GM21737 (cell line): ENCODE measurements at regions not wholly inside any gene's neighbourhood (a gene's known extent, or its start where the extent isn't known, plus 50 kb on each side); places are given as distances from the start of the nearest gene placed in this dataset.
"Not testable (repeated sequence)": the region's sequence is repeated elsewhere in the genome, so short reads cannot be mapped to it uniquely, and the experiment has no call there.

ENCODE experiments used
- ATAC-seq: cut with Tn5 transposase; IDR thresholded peaks from one replicate; pipeline ENCODE4 v1.9.1; 2021; ENCODE audit warnings: mild to moderate bottlenecking, moderate library complexity; ENCODE audit not compliant: unreplicated experiment

DNA sequence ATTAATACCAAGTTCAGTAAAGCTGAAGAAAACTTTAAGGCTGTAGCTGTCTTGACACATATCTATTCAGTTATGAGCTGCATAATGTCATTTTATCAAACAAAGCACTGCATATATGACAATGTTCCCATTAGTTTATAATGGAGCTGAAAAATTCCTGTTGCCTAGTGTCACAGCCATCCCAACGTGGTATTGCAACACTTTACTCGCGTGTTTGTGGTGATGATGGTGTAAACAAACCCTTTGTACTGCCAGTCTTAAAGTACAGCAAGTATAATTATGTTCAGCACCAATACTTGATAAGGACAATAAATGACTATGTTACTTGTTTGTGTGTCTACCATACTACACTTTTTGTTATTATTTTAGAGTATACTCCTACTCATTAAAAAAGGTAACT is 1415.6 kb upstream of the PCDH7 start:
- ATAC-seq: no peak

DNA sequence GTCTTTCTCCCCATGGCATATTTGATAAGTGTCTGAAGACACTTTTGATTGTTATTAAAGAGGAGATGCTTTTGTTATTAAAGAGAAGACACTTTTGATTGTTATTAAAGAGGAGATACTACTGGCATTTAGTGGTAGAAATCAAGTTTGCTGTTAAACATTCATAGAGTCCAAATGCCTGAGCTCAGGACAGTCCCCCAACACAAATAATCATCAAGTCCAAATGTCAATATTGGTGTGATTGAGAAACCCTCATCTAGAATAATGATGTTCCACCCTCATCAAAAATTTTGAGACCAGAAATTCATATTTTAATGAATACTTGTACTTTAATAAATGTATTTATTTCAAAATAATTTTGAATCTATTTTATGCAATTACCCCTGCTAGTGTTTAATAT is 1412.9 kb upstream of the PCDH7 start:
- no peak for ATAC-seq

DNA sequence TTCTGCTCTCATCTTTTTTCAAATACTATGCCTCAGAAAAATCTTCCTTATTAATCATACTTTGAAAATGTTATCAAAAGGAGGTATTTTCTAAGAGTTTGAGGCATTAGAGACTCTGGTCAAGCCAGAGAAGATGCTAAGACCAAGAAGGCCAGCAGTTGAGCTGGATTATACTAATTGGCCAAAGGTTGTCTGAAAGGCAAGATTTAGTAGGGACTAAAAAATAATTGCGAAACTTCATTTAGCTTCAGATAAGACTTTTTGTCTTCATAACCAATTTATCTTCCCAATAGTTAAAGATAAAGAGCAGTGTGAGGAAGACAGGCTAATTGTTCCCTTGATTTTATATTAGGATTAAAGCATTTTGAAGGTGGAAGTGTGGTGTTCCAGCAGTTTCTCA is 1412.4 kb upstream of the PCDH7 start:
- no peak for ATAC-seq

DNA sequence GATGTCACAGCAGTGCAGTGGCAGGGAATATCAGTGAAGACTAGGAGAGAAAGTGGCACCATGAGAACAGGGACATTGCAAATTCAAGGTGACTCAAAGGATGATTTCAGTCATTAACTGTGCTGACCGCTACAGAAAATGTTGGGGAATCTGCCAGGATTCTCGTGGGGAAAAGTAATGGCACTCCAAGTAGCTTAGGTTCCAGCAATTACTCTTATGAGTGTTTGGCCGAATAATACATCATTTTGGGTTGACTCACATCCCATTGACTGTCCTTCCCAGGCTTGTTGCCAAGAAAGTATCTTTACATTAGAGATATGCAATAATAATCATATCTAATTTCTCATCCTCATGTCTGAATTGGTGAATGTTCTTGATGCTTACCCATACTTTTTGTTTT is 1411.1 kb upstream of the PCDH7 start:
- ATAC-seq: no peak

DNA sequence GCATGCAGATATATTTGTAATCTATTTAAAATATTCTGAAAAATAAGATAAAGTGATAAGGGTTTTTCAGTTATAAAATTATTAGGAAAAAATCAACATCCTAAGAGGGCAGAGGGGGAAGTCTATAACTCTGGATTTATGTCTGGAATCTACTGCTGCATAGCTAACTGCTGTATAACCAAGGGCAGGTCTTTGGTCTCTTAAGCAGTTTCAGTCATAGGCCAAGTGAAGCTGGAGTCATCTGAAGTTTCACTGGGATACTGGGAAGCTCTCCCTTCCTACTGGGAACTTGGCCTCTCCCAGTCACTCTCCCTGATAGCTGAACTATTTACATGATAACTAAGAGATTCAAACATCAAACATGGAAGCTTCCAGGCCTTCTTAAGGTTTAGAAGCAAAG is 1409.9 kb upstream of the PCDH7 start:
- ATAC-seq: no peak

DNA sequence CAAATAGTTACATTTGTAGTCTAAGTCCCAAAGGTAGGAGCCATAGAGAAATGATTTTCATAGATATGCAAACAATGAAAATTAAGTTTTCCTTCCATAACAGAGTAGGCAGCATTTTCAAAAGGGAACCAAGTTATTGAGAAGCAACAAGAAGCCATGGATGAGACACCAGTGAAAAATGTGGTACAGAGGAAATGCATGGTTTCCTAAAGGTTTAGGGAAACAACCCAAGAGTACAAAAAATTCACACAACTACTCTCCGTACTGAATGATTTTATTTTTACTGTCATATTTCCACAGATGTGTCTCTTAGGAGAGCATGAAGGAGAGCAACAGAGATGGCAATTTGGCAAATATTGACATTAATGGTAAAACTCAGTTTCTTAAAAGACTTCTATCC is 1408.9 kb upstream of the PCDH7 start:
- no peak for ATAC-seq

DNA sequence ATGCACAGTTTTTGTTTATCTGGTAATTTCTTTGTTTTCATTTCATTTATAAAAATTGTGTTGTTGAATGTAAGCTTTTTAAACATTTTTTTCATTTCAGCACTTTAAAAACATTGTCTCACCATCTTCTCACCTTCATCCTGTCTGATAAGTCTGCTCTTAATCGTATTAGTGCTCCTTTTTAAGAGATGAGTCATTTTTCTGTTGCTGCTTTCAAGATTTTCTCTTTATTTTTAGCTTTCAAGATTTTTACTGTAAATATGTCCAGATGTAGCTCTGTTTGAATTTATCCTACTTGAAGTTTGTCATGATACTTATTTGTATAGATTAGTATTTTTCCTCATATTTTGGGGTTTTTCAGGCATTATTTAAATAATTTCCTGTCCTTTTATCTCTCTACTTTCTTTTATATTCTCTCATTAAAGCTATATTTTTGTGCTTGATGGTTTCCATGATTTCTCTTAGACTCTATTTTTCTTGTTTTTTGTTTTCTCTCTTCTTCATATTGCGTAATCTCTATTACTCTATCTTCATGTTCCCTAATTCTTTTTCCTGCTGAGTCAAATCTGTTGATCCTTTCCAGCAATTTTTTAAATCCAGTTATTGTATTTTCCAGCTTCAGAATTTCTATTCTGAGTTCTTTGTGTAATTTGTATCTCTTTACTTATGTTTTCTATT is 1400.4 kb upstream of the PCDH7 start:
- no peak for ATAC-seq

DNA sequence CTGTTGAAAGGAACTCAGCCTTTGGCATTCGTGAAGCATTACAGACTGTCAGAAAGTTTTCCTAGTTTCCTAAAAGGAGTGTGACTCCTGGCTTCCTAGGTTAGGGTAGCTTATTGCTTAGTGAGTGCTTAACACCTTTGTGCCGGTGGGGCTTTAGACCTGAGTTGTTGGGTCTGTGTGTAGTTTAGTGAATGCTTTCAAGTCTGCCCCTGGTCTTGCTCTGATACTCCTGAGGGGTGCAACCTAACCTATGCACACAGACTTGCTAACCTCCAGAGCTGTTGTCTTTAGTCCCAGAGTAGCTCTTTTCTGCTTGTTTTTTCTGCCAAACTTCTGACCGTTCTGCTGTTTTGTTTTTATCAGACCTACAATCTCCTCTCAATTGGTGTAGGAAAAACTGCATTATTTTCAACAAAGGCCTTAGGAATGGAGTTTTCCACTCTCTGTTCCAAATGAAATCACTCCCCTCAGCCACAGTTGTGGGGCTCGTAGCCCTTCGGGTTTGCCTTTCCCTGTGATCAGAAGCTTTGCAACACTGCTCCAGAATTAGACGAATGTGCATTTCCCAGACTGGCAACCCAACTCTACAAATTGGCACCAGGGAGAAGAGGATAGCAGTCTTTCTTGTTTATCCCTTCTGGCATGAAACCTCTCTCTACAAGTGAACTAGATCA is 1399.1 kb upstream of the PCDH7 start:
- ATAC-seq: no peak

DNA sequence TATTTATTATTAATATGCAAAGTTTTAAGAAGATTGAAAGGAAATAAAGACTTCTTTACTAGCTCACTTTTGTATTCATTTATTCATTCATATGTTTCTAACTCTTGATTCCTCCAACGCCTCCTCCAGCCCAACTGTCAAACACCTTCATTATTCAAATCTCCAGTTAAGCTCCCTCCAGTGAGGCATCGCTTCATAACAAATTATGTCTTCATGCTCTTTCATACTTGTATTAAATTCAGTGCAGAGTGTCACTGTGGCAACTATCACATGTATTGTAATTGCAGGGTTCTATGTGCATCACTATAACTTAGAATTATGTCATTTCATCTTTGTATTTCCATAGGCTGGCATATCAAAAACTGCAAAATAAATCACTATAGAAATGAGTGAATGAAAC is 1394.2 kb upstream of the PCDH7 start:
- no peak for ATAC-seq

DNA sequence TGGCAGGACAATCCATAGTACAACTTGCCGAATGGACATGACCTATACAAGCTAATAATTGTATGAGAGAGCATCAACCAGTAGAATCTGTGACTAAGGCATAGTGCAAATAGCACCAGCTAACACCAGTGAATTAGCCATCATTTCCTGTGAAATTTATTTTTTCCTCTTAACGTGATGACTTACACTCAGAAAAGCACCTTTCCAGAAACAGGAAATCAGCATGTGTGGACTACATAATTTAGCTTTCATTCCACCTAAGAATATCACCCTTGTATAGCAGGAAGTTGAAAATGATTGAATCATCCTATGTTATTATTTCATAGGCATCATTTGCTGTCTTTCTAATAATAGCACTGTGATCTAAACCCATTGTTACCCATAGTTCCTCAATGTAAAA is 1393.4 kb upstream of the PCDH7 start:
- ATAC-seq: no peak

DNA sequence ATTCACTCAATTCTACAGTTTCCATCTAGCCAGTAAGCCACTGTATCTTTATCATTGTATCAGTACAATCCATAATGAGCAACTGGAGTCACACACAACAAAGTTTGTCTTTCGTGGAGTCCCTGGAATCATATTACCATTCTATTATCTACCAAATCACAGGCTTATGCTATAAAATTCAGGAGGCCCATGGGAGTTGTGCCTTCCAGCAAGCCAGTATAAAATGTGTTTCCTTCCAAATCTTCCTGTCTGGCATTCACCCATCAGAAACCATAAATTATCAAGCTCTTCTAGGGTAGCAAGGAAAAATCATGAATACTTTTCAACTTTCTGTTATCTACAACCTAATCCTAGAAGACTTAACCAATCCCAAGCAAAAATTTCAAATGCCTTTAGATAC is 1383.3 kb upstream of the PCDH7 start:
- ATAC-seq: no peak

DNA sequence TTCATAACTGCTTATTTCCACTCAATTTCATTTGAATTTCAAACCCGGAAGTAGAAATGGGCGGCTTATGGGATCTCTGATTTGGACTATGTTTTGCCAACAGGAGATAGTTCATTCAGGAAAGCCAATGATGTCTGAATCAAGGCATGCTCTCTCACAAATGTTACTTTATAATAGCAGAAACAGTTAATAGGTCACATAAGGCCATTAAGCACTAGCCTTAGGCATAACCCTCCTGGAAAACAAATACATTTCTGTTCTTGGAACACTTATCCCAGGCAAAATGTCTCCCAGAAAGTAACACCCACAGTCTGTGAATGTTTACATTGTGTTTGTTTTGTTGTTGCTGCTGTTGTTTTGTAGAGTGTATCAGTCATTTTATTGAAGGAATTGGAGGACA is 1347.2 kb upstream of the PCDH7 start:
- ATAC-seq: no peak

DNA sequence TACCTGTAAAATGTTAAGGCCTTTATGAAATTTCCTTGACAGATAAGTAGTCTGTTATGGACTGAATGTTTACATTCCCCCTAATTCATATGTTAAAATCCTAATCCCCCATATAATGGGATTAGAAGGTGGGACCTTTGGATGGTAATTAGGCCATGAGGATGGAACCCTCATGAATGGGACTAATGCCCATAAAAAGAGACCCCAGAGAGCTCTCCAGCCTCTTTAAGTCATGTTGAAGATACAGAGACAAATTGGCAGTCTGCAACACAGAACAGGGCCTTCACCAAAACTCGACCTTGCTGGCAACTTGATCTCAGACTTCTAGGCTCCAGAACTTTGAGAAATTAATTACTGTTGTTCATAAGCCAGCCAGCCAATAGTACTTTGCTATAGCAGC is 1344.5 kb upstream of the PCDH7 start:
- ATAC-seq: no peak

DNA sequence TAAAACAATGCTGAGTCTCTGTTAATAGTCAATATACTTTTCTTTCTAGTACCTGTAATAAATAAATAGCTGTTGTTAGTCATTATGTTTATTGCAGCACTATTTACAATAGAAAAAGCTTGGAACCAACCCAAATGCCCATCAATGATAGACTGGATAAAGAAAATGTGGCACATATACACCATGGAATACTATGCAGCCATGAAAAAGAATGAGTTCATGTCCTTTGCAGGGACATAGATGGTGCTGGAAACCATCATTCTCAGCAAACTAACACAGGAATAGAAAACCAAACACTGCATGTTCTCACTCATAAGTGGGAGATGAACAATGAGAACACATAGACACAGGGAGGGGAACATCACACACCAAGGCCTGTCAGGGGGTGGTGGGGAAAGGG is 1341.9 kb upstream of the PCDH7 start:
- ATAC-seq: not testable (repeated sequence)

DNA sequence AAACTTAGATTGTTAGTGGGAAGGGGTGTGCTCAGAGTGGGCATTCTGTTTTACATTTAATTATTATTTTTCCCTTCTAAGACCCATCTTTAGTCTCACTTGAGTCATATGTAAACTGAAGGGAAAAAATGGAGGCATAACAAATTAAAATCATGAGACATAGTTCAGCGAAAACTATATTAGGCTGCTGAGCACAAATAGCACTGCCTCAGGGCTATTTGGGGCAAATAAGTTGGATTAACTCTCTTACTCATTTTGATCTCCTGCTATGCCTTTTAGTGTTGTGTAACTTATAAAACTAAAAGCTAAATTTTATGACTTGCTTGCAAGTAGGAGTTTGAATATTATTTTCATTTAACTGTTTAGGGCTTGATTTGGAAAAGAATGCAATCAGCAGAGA is 1329.2 kb upstream of the PCDH7 start:
- ATAC-seq: no peak

DNA sequence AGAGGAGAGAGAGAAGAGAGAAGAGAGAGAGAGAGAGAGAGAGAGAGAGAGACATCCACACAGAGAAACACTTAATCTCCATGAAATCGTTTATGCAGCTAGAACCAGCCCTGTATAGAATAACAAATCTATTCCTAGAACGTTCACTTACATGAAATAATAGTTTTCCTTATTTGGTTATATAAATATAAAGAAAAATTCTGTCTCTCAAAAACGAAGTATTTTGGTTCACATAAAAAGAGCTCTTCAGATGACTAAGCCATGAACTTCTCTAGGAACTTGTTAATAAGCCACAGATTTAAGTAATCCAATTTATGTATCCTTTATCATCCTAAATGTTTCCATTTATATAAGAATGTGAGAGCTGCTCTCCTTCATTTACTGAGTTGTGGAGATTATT is 1315.1 kb upstream of the PCDH7 start:
- ATAC-seq: no peak

DNA sequence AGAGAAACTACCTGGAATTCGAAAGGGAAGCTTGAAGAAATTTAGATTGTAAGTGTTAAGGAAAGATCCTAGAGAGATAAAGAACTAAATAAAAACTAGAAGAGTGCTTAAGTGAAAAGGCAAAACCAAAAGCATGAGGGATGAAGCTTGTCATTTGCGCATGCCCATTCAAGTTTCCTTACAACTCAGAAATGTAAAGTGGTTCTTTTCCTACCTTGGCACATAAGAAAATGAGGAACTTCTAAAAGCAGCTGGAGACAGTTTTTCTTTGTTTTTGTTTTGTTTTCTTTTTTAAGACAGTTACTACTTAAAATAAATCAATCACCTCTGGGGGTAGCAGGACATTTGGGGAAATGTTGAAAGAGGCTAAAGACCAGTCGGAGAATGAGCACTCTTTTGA is 1304.4 kb upstream of the PCDH7 start:
- ATAC-seq: no peak

DNA sequence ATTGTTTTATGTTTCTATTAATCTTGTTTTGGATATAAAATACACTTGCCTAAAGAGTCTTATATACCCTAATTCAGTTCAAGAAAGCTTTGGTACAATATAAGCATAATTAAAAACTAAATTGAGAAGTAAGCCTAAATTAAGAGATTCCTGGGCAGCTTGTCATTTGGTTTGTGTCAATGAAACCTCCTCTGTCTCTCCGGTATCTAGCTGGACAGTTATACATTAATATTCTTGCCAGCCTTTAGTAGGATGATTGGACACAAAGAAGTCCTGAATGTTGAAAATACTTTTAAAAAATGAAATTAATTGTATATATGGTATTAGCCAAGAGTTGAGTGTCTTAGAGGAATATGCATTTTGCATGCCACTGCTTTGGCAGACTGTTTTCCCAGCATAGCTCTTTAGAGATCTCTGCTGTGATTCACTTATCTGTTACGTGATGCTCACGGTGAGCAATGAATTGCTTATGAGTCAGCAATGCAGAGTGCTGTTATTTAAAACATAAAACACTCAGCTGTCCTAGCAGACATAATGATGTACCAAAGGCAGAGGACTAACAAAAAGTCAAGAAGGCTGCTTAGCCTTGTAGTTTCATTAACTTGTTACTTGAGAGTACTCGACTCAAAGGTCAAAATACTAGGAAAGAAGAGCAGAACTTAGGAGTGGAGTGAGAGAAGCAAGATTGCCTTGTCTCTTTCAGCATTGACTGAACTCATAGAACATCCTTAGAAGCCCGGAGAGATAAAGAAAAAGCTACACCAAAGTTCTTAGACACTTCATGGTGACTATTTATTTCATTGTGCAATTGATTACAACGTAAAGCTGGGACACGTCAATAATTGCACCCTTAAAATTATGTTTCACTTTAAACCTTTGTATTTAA is 1296.1 kb upstream of the PCDH7 start:
- no peak for ATAC-seq

DNA sequence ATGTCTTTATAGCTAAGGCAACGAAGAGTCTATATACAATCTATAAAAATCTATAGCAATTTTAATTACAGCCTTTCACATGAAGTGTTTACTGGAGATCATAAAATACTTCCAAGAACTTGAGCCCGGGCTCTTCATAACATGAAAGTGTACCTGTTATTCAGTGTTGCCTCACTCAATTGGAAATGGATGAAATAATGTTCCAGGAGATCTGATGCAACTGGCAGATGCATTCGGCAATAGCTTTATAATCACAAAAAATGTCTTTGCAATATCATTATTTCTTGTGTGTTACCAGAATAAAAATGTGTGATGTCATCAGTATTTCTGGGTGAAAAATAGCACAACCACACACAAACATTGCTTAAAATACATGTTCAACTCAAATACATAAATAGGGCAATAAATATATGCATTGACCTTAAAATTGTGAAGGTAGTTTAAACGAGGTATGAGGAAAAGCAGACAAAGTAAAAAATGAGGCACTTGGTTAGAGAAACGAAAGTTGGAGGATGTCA is 1266.8 kb upstream of the PCDH7 start:
- no peak for ATAC-seq

DNA sequence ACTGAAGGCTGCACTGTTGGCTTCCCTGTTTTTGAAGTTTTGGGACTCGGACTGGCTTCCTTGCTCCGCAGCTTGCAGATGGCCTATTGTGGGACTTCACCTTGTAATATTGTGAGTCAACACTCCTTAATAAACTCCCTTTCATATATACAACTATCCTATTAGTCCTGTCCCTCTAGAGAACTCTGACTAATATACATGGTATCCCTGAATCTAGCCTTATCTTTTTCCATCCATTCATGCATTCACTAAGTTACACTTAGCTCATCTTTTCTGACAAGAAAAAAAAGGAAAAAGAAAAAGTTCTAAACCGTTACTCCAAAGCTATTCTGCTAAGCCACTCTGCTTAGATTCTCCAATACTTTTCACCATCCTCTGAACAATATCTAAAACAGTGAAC is 1260.2 kb upstream of the PCDH7 start:
- ATAC-seq: no peak

DNA sequence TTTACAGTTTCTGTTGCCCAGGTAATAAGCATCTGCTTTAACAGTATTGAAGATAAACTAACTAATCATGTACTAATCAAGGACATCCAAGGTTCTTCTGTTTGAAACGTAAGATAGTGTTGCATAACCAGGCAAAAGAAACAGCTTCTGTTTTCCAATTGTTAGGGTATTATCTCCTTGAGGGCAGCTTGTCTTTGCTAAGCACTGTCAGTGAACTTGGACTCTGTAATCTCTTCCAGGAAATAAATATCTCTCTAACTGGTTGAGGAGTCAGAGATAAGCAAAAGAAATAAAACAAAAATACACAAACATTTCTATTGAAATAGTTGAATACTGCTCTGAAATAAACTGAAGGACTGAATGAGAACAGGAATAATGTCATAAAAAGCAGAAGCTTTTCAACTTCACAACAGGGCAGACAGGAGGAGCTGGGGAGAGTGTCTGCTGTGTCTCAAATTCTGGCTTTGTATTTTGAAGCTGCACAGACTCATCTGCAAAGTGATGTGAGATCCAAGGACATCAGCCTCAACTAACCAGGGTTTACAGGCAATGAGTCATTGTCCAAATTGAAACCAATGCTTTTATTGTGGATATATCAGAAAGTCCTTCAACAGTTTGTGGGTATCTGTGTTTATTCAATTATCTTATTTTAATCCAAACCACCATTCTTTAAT is 1253.0 kb upstream of the PCDH7 start:
- ATAC-seq: no peak
